B cell (primary cell): ENCODE measurements at regions not wholly inside any gene's neighbourhood (a gene's known extent, or its start where the extent isn't known, plus 50 kb on each side); places are given as distances from the start of the nearest gene placed in this dataset.

Experiments
- ATAC-seq: fragments of 200-7000 bp; cut with Tn5 transposase; one replicate; pipeline ENCODE4 v1.10.0; 2021; ENCODE audit warnings: low read depth, mild to moderate bottlenecking, moderate number of reproducible peaks, moderate library complexity
- CTCF ChIA-PET: fragments of 350-600 bp; sonication (Branson Sonifier 250); formaldehyde crosslinking; loops from one replicate; lab custom pipeline; 2021; ENCODE audit warnings: antibody characterized with exemption, inconsistent platforms; lab: Charles Lee
- POLR2A ChIA-PET: fragments of 350-600 bp; sonication (Branson Sonifier 250); formaldehyde crosslinking; loops from one replicate; lab custom pipeline; 2021; ENCODE audit warnings: antibody characterized with exemption; lab: Charles Lee
- DNase-seq: peaks from one replicate; pipeline ENCODE4 v3.0.0; 2013
- H2AFZ ChIP-seq: 2 replicates; pipeline ENCODE4 v1.6.1; 2012; ENCODE audit warnings: mild to moderate bottlenecking, low read depth, low read length; ENCODE audit not compliant: insufficient read depth, poor library complexity, severe bottlenecking
- H3K27ac ChIP-seq, 2 donors: 1 replicate in 1 of 2; 2 replicates in 1 of 2; pipeline ENCODE4 v1.5.1; 2012 to 2013; ENCODE audit warnings: low read length in 2 of 2, mild to moderate bottlenecking in 2 of 2, moderate library complexity in 1 of 2
- H3K27me3 ChIP-seq, 4 experiments: fragments of 200-600 bp in 1 of 4; sonication (generic) in 1 of 4; replicated peaks in 1 of 4; 1 replicate in 2 of 4; 2 replicates in 2 of 4; pipeline versions ENCODE4 v1.6.1 to v1.7.0; 2013 to 2016; ENCODE audit warnings: low read length in 3 of 4, mild to moderate bottlenecking in 2 of 4, mixed read lengths in 1 of 4, moderate library complexity in 1 of 4; ENCODE audit not compliant: insufficient read depth in 4 of 4, control insufficient read depth in 3 of 4; ENCODE audit errors: control extremely low read depth in 1 of 4
- H3K36me3 ChIP-seq, 2 experiments: replicated peaks in 1 of 2; 1 replicate in 1 of 2; 2 replicates in 1 of 2; pipeline versions ENCODE4 v1.6.1 to v1.7.1; 2013; ENCODE audit warnings: low read length in 1 of 2; ENCODE audit not compliant: insufficient read depth in 2 of 2, control insufficient read depth in 1 of 2; ENCODE audit errors: control extremely low read depth in 1 of 2, extremely low read depth in 1 of 2
- H3K4me1 ChIP-seq, 2 donors: fragments of 200-600 bp in 1 of 2; sonication (generic) in 1 of 2; 1 replicate in 1 of 2; 2 replicates in 1 of 2; pipeline versions ENCODE4 v1.5.1 to v1.6.1; 2013 to 2017; ENCODE audit warnings: low read length in 2 of 2; ENCODE audit not compliant: control insufficient read depth in 2 of 2, insufficient read depth in 2 of 2
- H3K4me2 ChIP-seq: replicated peaks from 2 replicates; pipeline ENCODE3; 2012; ENCODE audit warnings: mild to moderate bottlenecking, low read depth, low read length; ENCODE audit not compliant: poor library complexity, severe bottlenecking
- H3K4me3 ChIP-seq, 5 experiments: fragments of 200-600 bp in 1 of 5; sonication (generic) in 1 of 5; 1 replicate in 3 of 5; 2 replicates in 2 of 5; pipeline versions ENCODE4 v1.5.1 to v1.7.0; 2011 to 2016; ENCODE audit warnings: low read length in 4 of 5, mild to moderate bottlenecking in 4 of 5, low read depth in 2 of 5, control low read depth in 1 of 5, moderate library complexity in 1 of 5; ENCODE audit not compliant: insufficient read depth in 1 of 5; ENCODE audit errors: control extremely low read depth in 1 of 5, extremely low read depth in 1 of 5
- H3K79me2 ChIP-seq: fragments of 200-600 bp; sonication (generic); one replicate; pipeline ENCODE4 v1.6.0; 2016; ENCODE audit warnings: low read length; ENCODE audit not compliant: control insufficient read depth, insufficient read depth
- H3K9ac ChIP-seq: fragments of 200-600 bp; sonication (generic); 2 replicates; pipeline ENCODE4 v1.6.1; 2017; ENCODE audit warnings: mild to moderate bottlenecking, low read length, moderate library complexity
- H3K9me3 ChIP-seq, 3 donors: one replicate each; pipeline versions ENCODE4 v1.6.1 to v1.7.1; 2013; ENCODE audit warnings: low read length in 2 of 3; ENCODE audit not compliant: control insufficient read depth in 2 of 3, insufficient read depth in 1 of 3; ENCODE audit errors: control extremely low read depth in 1 of 3
- H4K20me1 ChIP-seq: 2 replicates; pipeline ENCODE4 v1.6.0; 2012; ENCODE audit warnings: mild to moderate bottlenecking, low read length; ENCODE audit not compliant: insufficient read depth, control insufficient read depth, poor library complexity, severe bottlenecking
- H3K27ac Mint-ChIP-seq: one replicate; pipeline ENCODE4 v1.8.0; 2021; ENCODE audit warnings: mixed read lengths
- H3K27me3 Mint-ChIP-seq: one replicate; pipeline ENCODE4 v1.8.0; 2021; ENCODE audit warnings: mixed read lengths
- H3K4me1 Mint-ChIP-seq: one replicate; pipeline ENCODE4 v1.8.0; 2021; ENCODE audit warnings: mixed read lengths
- H3K4me3 Mint-ChIP-seq: one replicate; pipeline ENCODE4 v1.8.0; 2021; ENCODE audit warnings: mixed read lengths
- H3K9me3 Mint-ChIP-seq: one replicate; pipeline ENCODE4 v1.8.0; 2022; ENCODE audit warnings: mixed read lengths; ENCODE audit not compliant: insufficient read depth
- EZH2 ChIP-seq: IDR thresholded peaks from 2 replicates; pipeline ENCODE4 v1.6.1; 2012; ENCODE audit warnings: borderline replicate concordance, low read depth, mild to moderate bottlenecking, moderate library complexity, low read length; ENCODE audit not compliant: insufficient read depth, poor library complexity, severe bottlenecking
- WGBS: methylation state at CpG from one replicate; pipeline ENCODE4 v1.1.5; 2013; ENCODE audit warnings: missing lambda C conversion rate; ENCODE audit not compliant: insufficient coverage; 5-methylcytosine and 5-hydroxymethylcytosine counted together
- intact Hi-C: fragments of 100-400 bp; cut with micrococcal nuclease; formaldehyde crosslinking; loops from one replicate; pipeline ENCODE4 v1.10.0; 2022
- TF ChIP-seq, protein P1 (sequence below): fragments of 200-600 bp; IDR thresholded peaks from one replicate; pipeline ENCODE4 v1.8.0; 2022; ENCODE audit warnings: antibody characterized with exemption, mild to moderate bottlenecking

GRCh38 chr10:131426534-131426898, 115.0 kb upstream of the TCERG1L start:
- TF ChIP-seq, protein P1, sequence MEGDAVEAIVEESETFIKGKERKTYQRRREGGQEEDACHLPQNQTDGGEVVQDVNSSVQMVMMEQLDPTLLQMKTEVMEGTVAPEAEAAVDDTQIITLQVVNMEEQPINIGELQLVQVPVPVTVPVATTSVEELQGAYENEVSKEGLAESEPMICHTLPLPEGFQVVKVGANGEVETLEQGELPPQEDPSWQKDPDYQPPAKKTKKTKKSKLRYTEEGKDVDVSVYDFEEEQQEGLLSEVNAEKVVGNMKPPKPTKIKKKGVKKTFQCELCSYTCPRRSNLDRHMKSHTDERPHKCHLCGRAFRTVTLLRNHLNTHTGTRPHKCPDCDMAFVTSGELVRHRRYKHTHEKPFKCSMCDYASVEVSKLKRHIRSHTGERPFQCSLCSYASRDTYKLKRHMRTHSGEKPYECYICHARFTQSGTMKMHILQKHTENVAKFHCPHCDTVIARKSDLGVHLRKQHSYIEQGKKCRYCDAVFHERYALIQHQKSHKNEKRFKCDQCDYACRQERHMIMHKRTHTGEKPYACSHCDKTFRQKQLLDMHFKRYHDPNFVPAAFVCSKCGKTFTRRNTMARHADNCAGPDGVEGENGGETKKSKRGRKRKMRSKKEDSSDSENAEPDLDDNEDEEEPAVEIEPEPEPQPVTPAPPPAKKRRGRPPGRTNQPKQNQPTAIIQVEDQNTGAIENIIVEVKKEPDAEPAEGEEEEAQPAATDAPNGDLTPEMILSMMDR: no peak
- TF ChIP-seq EZH2: no peak
- Mint-ChIP-seq H3K27me3 (peaks cover 2% of the 10 kb centered on the region), H3K4me1 (no peaks in the 10 kb centered on the region), H3K4me3 (no peak overlapping the region), H3K9me3 (no peaks in the 10 kb centered on the region), H3K27ac (no peak overlapping the region)
- intact Hi-C loops: no loop called here
- Histone ChIP-seq H3K27me3 (no peaks in the 10 kb centered on the region), H3K4me2 (no peak overlapping the region), H3K9me3 (peaks cover 0 to 17% (median 0%) of the 10 kb centered on the region in 3 donors), H3K4me3 (no peak overlapping the region), H4K20me1 (no peaks in the 10 kb centered on the region), H3K9ac (no peak overlapping the region), H3K4me1 (no peaks in the 10 kb centered on the region), H2AFZ (no peak overlapping the region), H3K79me2 (no peaks in the 10 kb centered on the region), H3K27ac (no peak overlapping the region), H3K36me3 (no peaks in the 10 kb centered on the region)
- ATAC-seq (no peak), DNase-seq (no peak)
- 70% methylated on average over 2 of the region's 9 CpGs for WGBS
- CTCF ChIA-PET: no interaction called here
- POLR2A ChIA-PET: no interaction called here

DNA sequence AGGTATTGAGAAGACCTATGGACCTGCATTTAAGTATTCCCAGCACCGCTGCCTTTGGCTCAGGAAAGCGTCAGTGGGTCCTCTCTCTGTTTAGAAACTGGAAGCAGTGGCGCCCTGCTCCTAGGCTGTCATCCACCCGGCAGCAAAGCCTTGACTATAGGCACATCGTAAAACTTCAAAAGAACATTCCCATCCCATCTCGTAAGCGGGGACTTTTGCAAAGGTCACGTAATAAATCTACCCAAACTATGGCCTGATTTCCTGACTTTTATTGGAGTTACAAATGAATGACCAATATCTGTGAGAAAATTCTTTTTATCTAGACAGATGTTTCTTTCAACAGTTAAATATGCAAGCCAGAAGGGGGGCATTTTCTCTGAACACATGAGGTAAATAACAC, 115.8 kb upstream of the TCERG1L start:
- Histone ChIP-seq H3K4me2 (no peak overlapping the region), H3K27ac (no peak overlapping the region), H3K79me2 (no peaks in the 10 kb centered on the region), H3K4me1 (no peaks in the 10 kb centered on the region), H4K20me1 (no peaks in the 10 kb centered on the region), H2AFZ (no peak overlapping the region), H3K4me3 (no peak overlapping the region), H3K36me3 (no peaks in the 10 kb centered on the region), H3K27me3 (no peaks in the 10 kb centered on the region), H3K9ac (no peak overlapping the region), H3K9me3 (peaks cover 0 to 23% (median 0%) of the 10 kb centered on the region in 3 donors)
- DNase-seq (no peak), ATAC-seq (no peak)
- Mint-ChIP-seq H3K9me3 (no peaks in the 10 kb centered on the region), H3K4me3 (no peak overlapping the region), H3K27me3 (peaks cover 8% of the 10 kb centered on the region), H3K4me1 (no peaks in the 10 kb centered on the region), H3K27ac (no peak overlapping the region)
- no peak for TF ChIP-seq EZH2
- TF ChIP-seq, protein P1: no peak
- intact Hi-C loops: no loop called here
- 17% methylated on average over 4 of the region's 8 CpGs for WGBS
- CTCF ChIA-PET: no interaction called here
- POLR2A ChIA-PET: no interaction called here
